ENCODE measurements at regions not wholly inside any gene's neighbourhood (a gene's known extent, or its start where the extent isn't known, plus 50 kb on each side); places are given as distances from the start of the nearest gene placed in this dataset.
"Not testable (repeated sequence)": the region's sequence is repeated elsewhere in the genome, so short reads cannot be mapped to it uniquely, and the experiment has no call there.

GRCh38 chrX:139423186-139423585 lies 107.4 kb upstream of the F9 start:
- no peak overlapping the region for H2AFZ ChIP-seq (ENCODE audit: insufficient read depth, low read depth, low read length, poor library complexity, severe bottlenecking)
- Mint-ChIP-seq H3K27me3 (no peaks in the 10 kb centered on the region), H3K4me3 (no peak overlapping the region), H3K4me1 (no peaks in the 10 kb centered on the region), H3K9me3 (ENCODE audit: insufficient read depth) (no peaks in the 10 kb centered on the region), H3K27ac (no peak overlapping the region)
- no peaks in the 10 kb centered on the region for H4K20me1 ChIP-seq (ENCODE audit: control insufficient read depth, insufficient read depth, low read length, poor library complexity, severe bottlenecking)
- no peak overlapping the region for H3K27ac ChIP-seq (ENCODE audit: low read length in 2 of 2)
- H3K4me1 ChIP-seq (ENCODE audit: control insufficient read depth in 2 of 2, insufficient read depth in 2 of 2, low read length in 2 of 2) = no peaks in the 10 kb centered on the region
- no peaks in the 10 kb centered on the region for H3K79me2 ChIP-seq (ENCODE audit: control insufficient read depth, insufficient read depth, low read length)
- no peak overlapping the region for H3K4me3 ChIP-seq (ENCODE audit: control extremely low read depth in 1 of 5, extremely low read depth in 1 of 5, insufficient read depth in 1 of 5, low read depth in 2 of 5, low read length in 4 of 5)
- no peaks in the 10 kb centered on the region for H3K9me3 ChIP-seq (ENCODE audit: control extremely low read depth in 1 of 3, control insufficient read depth in 2 of 3, insufficient read depth in 1 of 3, low read length in 2 of 3)
- no peaks in the 10 kb centered on the region for H3K36me3 ChIP-seq (replicated peaks in 1 of 2; ENCODE audit: control extremely low read depth in 1 of 2, control insufficient read depth in 1 of 2, extremely low read depth in 1 of 2, insufficient read depth in 2 of 2, low read length in 1 of 2)
- ATAC-seq (ENCODE audit: low read depth) (no peak), DNase-seq (no peak)
- H3K4me2 ChIP-seq (replicated peaks; ENCODE audit: low read depth, low read length, poor library complexity, severe bottlenecking) = no peak overlapping the region
- intact Hi-C loops (cut with micrococcal nuclease) = no loop called here
- H3K27me3 ChIP-seq (replicated peaks in 1 of 4; ENCODE audit: control extremely low read depth in 1 of 4, control insufficient read depth in 3 of 4, insufficient read depth in 4 of 4, low read length in 3 of 4) = no peaks in the 10 kb centered on the region
- no peak overlapping the region for H3K9ac ChIP-seq (ENCODE audit: low read length)
- no CpG with 5 or more reads among the region's 3 CpGs for WGBS (ENCODE audit: insufficient coverage)
- TF ChIP-seq EZH2 (IDR thresholded peaks at IDR 0.05; ENCODE audit: borderline replicate concordance, insufficient read depth, low read depth, low read length, poor library complexity, severe bottlenecking) = no peak
- no peak for TF ChIP-seq CTCF (IDR thresholded peaks at IDR 0.05)
- ChIA-PET POLR2A (no interaction called here), CTCF (no interaction called here)

GRCh38 chrX:139398258-139398657 lies 132.3 kb upstream of the F9 start:
- H3K9me3 ChIP-seq (ENCODE audit: control extremely low read depth in 1 of 3, control insufficient read depth in 2 of 3, insufficient read depth in 1 of 3, low read length in 2 of 3); H3K9me3 Mint-ChIP-seq (ENCODE audit: insufficient read depth); intact Hi-C loops (cut with micrococcal nuclease); H3K9ac ChIP-seq (ENCODE audit: low read length); H2AFZ ChIP-seq (ENCODE audit: insufficient read depth, low read depth, low read length, poor library complexity, severe bottlenecking); H3K4me3 Mint-ChIP-seq; CTCF ChIA-PET; H3K36me3 ChIP-seq (replicated peaks in 1 of 2; ENCODE audit: control extremely low read depth in 1 of 2, control insufficient read depth in 1 of 2, extremely low read depth in 1 of 2, insufficient read depth in 2 of 2, low read length in 1 of 2); H3K27me3 ChIP-seq (replicated peaks in 1 of 4; ENCODE audit: control extremely low read depth in 1 of 4, control insufficient read depth in 3 of 4, insufficient read depth in 4 of 4, low read length in 3 of 4); H3K4me2 ChIP-seq (replicated peaks; ENCODE audit: low read depth, low read length, poor library complexity, severe bottlenecking); H3K79me2 ChIP-seq (ENCODE audit: control insufficient read depth, insufficient read depth, low read length); H3K4me1 ChIP-seq (ENCODE audit: control insufficient read depth in 2 of 2, insufficient read depth in 2 of 2, low read length in 2 of 2); H3K4me1 Mint-ChIP-seq; ATAC-seq (ENCODE audit: low read depth); H3K27ac Mint-ChIP-seq; POLR2A ChIA-PET; H3K4me3 ChIP-seq (ENCODE audit: control extremely low read depth in 1 of 5, extremely low read depth in 1 of 5, insufficient read depth in 1 of 5, low read depth in 2 of 5, low read length in 4 of 5); DNase-seq; H4K20me1 ChIP-seq (ENCODE audit: control insufficient read depth, insufficient read depth, low read length, poor library complexity, severe bottlenecking); H3K27me3 Mint-ChIP-seq; H3K27ac ChIP-seq (ENCODE audit: low read length in 2 of 2): not testable (repeated sequence)
- WGBS (ENCODE audit: insufficient coverage) = no CpG with 5 or more reads among the region's 2 CpGs
